Caco-2 (cell line): ENCODE measurements at regions not wholly inside any gene's neighbourhood (a gene's known extent, or its start where the extent isn't known, plus 50 kb on each side); places are given as distances from the start of the nearest gene placed in this dataset.

Experiments used
- BruUV-seq: library from RNA; stranded (reverse); fragments of 400-500 nt; replicated peaks from 2 replicates; lab custom pipeline; 2021; lab: Mats Ljungman, UMichigan
- CTCF ChIA-PET: fragments of 300-600 bp; sonication (Branson Sonifier 250); formaldehyde crosslinking; loops from one replicate; lab custom pipeline; 2022; ENCODE audit warnings: antibody characterized with exemption; lab: Charles Lee
- POLR2A ChIA-PET: fragments of 300-600 bp; sonication (Branson Sonifier 250); formaldehyde crosslinking; loops from one replicate; lab custom pipeline; 2022; ENCODE audit warnings: antibody characterized with exemption; lab: Charles Lee
- DNase-seq, 2 experiments: peaks; one replicate each; pipeline versions ENCODE4 v3.0.0 to v3.0.0-alpha.2; 2020 to 2022
- H3K27me3 ChIP-seq: replicated peaks from 2 replicates; pipeline ENCODE4 v1.6.0; 2011; ENCODE audit warnings: low read length; ENCODE audit not compliant: control insufficient read depth, insufficient read depth
- H3K36me3 ChIP-seq: 2 replicates; pipeline ENCODE4 v1.5.1; 2011; ENCODE audit warnings: low read length; ENCODE audit not compliant: control insufficient read depth, insufficient read depth
- H3K4me1 ChIP-seq: fragments of 250-450 bp; sonication (Bioruptor Pico); 2 replicates; pipeline ENCODE4 v1.5.1; 2020; ENCODE audit warnings: mild to moderate bottlenecking
- H3K4me3 ChIP-seq: 2 replicates; pipeline ENCODE4 v1.5.1; 2011; ENCODE audit warnings: low read depth, mild to moderate bottlenecking, control low read depth, low read length
- H3K9me3 ChIP-seq: fragments of 250-450 bp; sonication (Bioruptor Pico); 2 replicates; pipeline ENCODE4 v1.5.1; 2020; ENCODE audit warnings: mild to moderate bottlenecking, moderate library complexity
- H3K27ac Mint-ChIP-seq: one replicate; pipeline ENCODE4 v1.8.0; 2022; ENCODE audit warnings: mixed read lengths; ENCODE audit not compliant: unreplicated experiment
- H3K27me3 Mint-ChIP-seq: one replicate; pipeline ENCODE4 v1.8.0; 2022; ENCODE audit warnings: mixed read lengths; ENCODE audit not compliant: insufficient read depth, unreplicated experiment
- H3K36me3 Mint-ChIP-seq: one replicate; pipeline ENCODE4 v1.8.0; 2022; ENCODE audit warnings: mild to moderate bottlenecking, mixed read lengths; ENCODE audit not compliant: insufficient read depth, unreplicated experiment
- H3K4me1 Mint-ChIP-seq: one replicate; pipeline ENCODE4 v1.8.0; 2022; ENCODE audit warnings: low read depth, mixed read lengths; ENCODE audit not compliant: unreplicated experiment
- H3K4me3 Mint-ChIP-seq: one replicate; pipeline ENCODE4 v1.8.0; 2022; ENCODE audit warnings: mild to moderate bottlenecking, moderate library complexity, mixed read lengths; ENCODE audit not compliant: unreplicated experiment
- H3K9me3 Mint-ChIP-seq: one replicate; pipeline ENCODE4 v1.8.0; 2022; ENCODE audit warnings: mixed read lengths; ENCODE audit not compliant: unreplicated experiment
- intact Hi-C: fragments of 100-400 bp; cut with micrococcal nuclease; formaldehyde crosslinking; loops from one replicate; pipeline ENCODE4 v1.10.0; 2022; ENCODE audit not compliant: unreplicated experiment
- TF ChIP-seq, protein P1 (sequence below), 2 experiments: fragments of 200-600 bp in 1 of 2; IDR thresholded peaks; 1 replicate in 1 of 2; 2 replicates in 1 of 2; pipeline versions ENCODE4 v1.5.1 to v1.8.0; 2011 to 2022; ENCODE audit warnings: antibody characterized with exemption in 1 of 2, control low read depth in 1 of 2, inconsistent platforms in 1 of 2, low read depth in 1 of 2, low read length in 1 of 2, mild to moderate bottlenecking in 1 of 2, moderate library complexity in 1 of 2; ENCODE audit not compliant: insufficient read depth in 1 of 2, severe bottlenecking in 1 of 2, unreplicated experiment in 1 of 2

DNA sequence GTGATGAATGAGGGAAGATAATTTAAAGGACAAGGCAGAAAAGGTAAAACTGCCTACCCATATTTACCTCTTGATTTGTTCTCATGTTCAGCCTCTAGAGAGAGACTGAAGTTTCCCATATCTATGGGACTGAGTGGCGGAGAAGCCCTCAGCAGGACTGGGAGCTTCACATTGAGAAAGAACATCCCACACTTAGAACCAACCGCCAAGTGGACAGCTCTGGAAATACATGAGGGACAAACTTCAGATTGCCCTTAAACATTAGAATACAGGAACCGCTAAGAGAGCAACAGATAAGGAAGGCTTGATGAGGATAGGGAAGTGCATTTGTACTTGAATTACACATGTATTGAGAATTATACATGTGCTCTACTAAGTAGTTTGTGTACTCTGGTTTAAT, 316.0 kb upstream of the MIR17HG start:
- no peaks in the 10 kb centered on the region for H3K9me3 Mint-ChIP-seq
- no peaks in the 10 kb centered on the region for H3K36me3 Mint-ChIP-seq
- no peaks in the 10 kb centered on the region for H3K4me1 ChIP-seq
- peaks cover 15% of the 10 kb centered on the region for H3K27me3 Mint-ChIP-seq
- H3K9me3 ChIP-seq, result no peaks in the 10 kb centered on the region
- no peak overlapping the region for H3K4me3 ChIP-seq
- TF ChIP-seq, protein P1, sequence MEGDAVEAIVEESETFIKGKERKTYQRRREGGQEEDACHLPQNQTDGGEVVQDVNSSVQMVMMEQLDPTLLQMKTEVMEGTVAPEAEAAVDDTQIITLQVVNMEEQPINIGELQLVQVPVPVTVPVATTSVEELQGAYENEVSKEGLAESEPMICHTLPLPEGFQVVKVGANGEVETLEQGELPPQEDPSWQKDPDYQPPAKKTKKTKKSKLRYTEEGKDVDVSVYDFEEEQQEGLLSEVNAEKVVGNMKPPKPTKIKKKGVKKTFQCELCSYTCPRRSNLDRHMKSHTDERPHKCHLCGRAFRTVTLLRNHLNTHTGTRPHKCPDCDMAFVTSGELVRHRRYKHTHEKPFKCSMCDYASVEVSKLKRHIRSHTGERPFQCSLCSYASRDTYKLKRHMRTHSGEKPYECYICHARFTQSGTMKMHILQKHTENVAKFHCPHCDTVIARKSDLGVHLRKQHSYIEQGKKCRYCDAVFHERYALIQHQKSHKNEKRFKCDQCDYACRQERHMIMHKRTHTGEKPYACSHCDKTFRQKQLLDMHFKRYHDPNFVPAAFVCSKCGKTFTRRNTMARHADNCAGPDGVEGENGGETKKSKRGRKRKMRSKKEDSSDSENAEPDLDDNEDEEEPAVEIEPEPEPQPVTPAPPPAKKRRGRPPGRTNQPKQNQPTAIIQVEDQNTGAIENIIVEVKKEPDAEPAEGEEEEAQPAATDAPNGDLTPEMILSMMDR (IDR thresholded peaks at IDR 0.05; ENCODE audit: insufficient read depth in 1 of 2, low read depth in 1 of 2, low read length in 1 of 2, severe bottlenecking in 1 of 2, unreplicated experiment in 1 of 2), result no peak
- H3K27me3 ChIP-seq, result no peaks in the 10 kb centered on the region
- CTCF ChIA-PET, result no interaction called here
- no TSS peak for BruUV-seq
- POLR2A ChIA-PET, result no interaction called here
- DNase-seq, result peak in 1 of 2 experiments; percentile 4
- intact Hi-C loops, result no loop called here
- H3K4me3 Mint-ChIP-seq, result no peak overlapping the region
- no peaks in the 10 kb centered on the region for H3K4me1 Mint-ChIP-seq
- no peaks in the 10 kb centered on the region for H3K36me3 ChIP-seq
- no peak overlapping the region for H3K27ac Mint-ChIP-seq

DNA sequence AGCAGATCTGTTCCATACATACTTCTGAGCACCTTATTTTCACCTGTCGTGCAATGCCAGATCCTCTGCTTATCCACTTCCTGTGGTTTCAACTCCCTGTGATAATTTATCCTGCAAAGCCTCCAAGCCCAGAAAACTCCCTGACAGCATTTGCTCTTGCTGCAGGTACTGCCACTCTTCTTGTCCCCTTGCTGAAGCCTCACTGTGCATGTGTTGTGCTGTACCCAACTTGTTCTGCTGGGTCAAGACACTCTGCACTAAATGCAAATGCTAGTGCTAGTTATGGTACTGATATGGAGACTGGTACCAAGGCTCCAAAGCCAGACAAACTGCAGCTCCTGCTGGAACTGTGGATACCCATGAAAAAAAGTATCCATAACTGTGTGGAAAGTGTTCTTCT, 315.4 kb upstream of the MIR17HG start:
- DNase-seq, result no peak
- CTCF ChIA-PET, result no interaction called here
- Histone ChIP-seq H3K36me3 (no peaks in the 10 kb centered on the region), H3K27me3 (no peaks in the 10 kb centered on the region), H3K4me1 (no peaks in the 10 kb centered on the region), H3K9me3 (no peaks in the 10 kb centered on the region), H3K4me3 (no peak overlapping the region)
- H3K27ac Mint-ChIP-seq, result no peak overlapping the region
- intact Hi-C loops, result no loop called here
- no peaks in the 10 kb centered on the region for H3K9me3 Mint-ChIP-seq
- no peaks in the 10 kb centered on the region for H3K36me3 Mint-ChIP-seq
- BruUV-seq, result no TSS peak
- TF ChIP-seq, protein P1 (IDR thresholded peaks at IDR 0.05; ENCODE audit: insufficient read depth in 1 of 2, low read depth in 1 of 2, low read length in 1 of 2, severe bottlenecking in 1 of 2, unreplicated experiment in 1 of 2), result no peak
- no peaks in the 10 kb centered on the region for H3K4me1 Mint-ChIP-seq
- POLR2A ChIA-PET, result no interaction called here
- H3K27me3 Mint-ChIP-seq, result peaks cover 15% of the 10 kb centered on the region
- no peak overlapping the region for H3K4me3 Mint-ChIP-seq

DNA sequence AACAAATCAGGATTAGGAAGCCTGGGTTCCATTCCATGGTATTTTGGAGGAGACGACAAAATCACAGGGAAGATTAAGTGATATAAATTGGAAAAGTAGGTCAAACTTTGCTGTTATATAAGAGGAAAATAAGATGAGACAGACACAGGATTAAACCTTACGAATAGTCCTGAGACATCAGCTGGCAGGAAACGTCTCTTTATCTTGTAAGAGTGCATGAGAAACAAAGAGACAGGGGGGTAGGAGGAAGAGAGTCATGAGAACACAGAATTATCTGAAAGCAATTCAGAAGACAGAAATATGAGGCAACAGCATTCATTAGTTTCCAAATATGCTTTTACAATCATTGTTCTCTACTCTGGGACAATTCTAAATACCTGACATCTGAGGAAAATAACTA, 310.6 kb upstream of the MIR17HG start:
- Mint-ChIP-seq H3K27ac (no peak overlapping the region), H3K36me3 (no peaks in the 10 kb centered on the region), H3K4me3 (no peak overlapping the region), H3K9me3 (no peaks in the 10 kb centered on the region), H3K27me3 (peaks cover 3% of the 10 kb centered on the region), H3K4me1 (no peaks in the 10 kb centered on the region)
- Histone ChIP-seq H3K9me3 (no peaks in the 10 kb centered on the region), H3K36me3 (no peaks in the 10 kb centered on the region), H3K4me3 (no peak overlapping the region), H3K27me3 (no peaks in the 10 kb centered on the region), H3K4me1 (no peaks in the 10 kb centered on the region)
- intact Hi-C loops, result no loop called here
- ChIA-PET POLR2A (no interaction called here), CTCF (no interaction called here)
- no peak for DNase-seq
- BruUV-seq, result no TSS peak
- TF ChIP-seq, protein P1 (IDR thresholded peaks at IDR 0.05; ENCODE audit: insufficient read depth in 1 of 2, low read depth in 1 of 2, low read length in 1 of 2, severe bottlenecking in 1 of 2, unreplicated experiment in 1 of 2), result no peak
